NCI-H82 treated with DMSO at 0.1 percent for 48 hours (cell line): ENCODE measurements at regions not wholly inside any gene's neighbourhood (a gene's known extent, or its start where the extent isn't known, plus 50 kb on each side); places are given as distances from the start of the nearest gene placed in this dataset.
"Not testable (repeated sequence)": the region's sequence is repeated elsewhere in the genome, so short reads cannot be mapped to it uniquely, and the experiment has no call there.

Experiments used
- DNase-seq: peaks from one replicate; lab custom pipeline; 2025; ENCODE audit not compliant: unreplicated experiment; lab: John Stamatoyannopoulos, UW

GRCh38 chrX:125089761-125090445 is 229.8 kb upstream of the TEX13C start:
- no peak for DNase-seq

GRCh38 chrX:125093852-125094251 is 225.8 kb upstream of the TEX13C start:
- DNase-seq: no peak

- DNase-seq: no peak
These were observed 224.8 kb upstream of the TEX13C start for GRCh38 chrX:125094901-125095300.

GRCh38 chrX:125096469-125096868 is 223.2 kb upstream of the TEX13C start:
- DNase-seq: no peak

- DNase-seq: no peak
These were observed 222.8 kb upstream of the TEX13C start for GRCh38 chrX:125096870-125097269.

GRCh38 chrX:125101971-125102755 is 217.5 kb upstream of the TEX13C start:
- DNase-seq: no peak

- no peak for DNase-seq
These were observed 216.0 kb upstream of the TEX13C start for GRCh38 chrX:125103693-125104092.

GRCh38 chrX:125108921-125109320 is 210.8 kb upstream of the TEX13C start:
- no peak for DNase-seq

GRCh38 chrX:125131164-125131563 is 188.5 kb upstream of the TEX13C start:
- peak; percentile 37 for DNase-seq

- DNase-seq: peak; percentile 34
These were observed 187.4 kb upstream of the TEX13C start for GRCh38 chrX:125132274-125132673.

- no peak for DNase-seq
These were observed 182.2 kb upstream of the TEX13C start for GRCh38 chrX:125137521-125137920.

- DNase-seq: no peak
These were observed 169.4 kb upstream of the TEX13C start for GRCh38 chrX:125150231-125150630.

GRCh38 chrX:125151146-125151545 is 168.5 kb upstream of the TEX13C start:
- DNase-seq: no peak

- no peak for DNase-seq
These were observed 167.7 kb upstream of the TEX13C start for GRCh38 chrX:125152011-125152410.

- DNase-seq: no peak
These were observed 166.1 kb upstream of the TEX13C start for GRCh38 chrX:125153621-125154020.

GRCh38 chrX:125154288-125155257 is 165.1 kb upstream of the TEX13C start:
- DNase-seq: not testable (repeated sequence)

- DNase-seq: not testable (repeated sequence)
These were observed 164.2 kb upstream of the TEX13C start for GRCh38 chrX:125155296-125156033.

GRCh38 chrX:125170459-125170858 is 149.2 kb upstream of the TEX13C start:
- no peak for DNase-seq

- DNase-seq: no peak
These were observed 147.1 kb upstream of the TEX13C start for GRCh38 chrX:125172531-125172930.

- DNase-seq: no peak
These were observed 143.6 kb upstream of the TEX13C start for GRCh38 chrX:125175991-125176584.
